Peyer's patch (tissue), 4 donors: ENCODE measurements at regions not wholly inside any gene's neighbourhood (a gene's known extent, or its start where the extent isn't known, plus 50 kb on each side); places are given as distances from the start of the nearest gene placed in this dataset.
"Not testable (repeated sequence)": the region's sequence is repeated elsewhere in the genome, so short reads cannot be mapped to it uniquely, and the experiment has no call there.

Source experiments
- CTCF ChIP-seq, 6 experiments: fragments of 450-650 bp in 4 of 6; fragments of 200-600 bp in 2 of 6; sonication (generic) in 1 of 6; IDR thresholded peaks; one replicate each; pipeline ENCODE4 v1.5.1; 2017 to 2019; ENCODE audit warnings: antibody characterized with exemption in 6 of 6, mild to moderate bottlenecking in 3 of 6, moderate library complexity in 1 of 6
- POLR2A ChIP-seq, 2 donors: fragments of 450-650 bp; IDR thresholded peaks; one replicate each; pipeline ENCODE4 v1.5.1; 2017; ENCODE audit warnings: antibody characterized with exemption in 2 of 2, mild to moderate bottlenecking in 2 of 2, moderate library complexity in 2 of 2

- TF ChIP-seq POLR2A, CTCF (IDR thresholded peaks at IDR 0.05): not testable (repeated sequence)
These were observed 66.2 kb downstream of the SPDYE17 start for GRCh38 chr7:76965731-76966548.
